ENCODE measurements at regions not wholly inside any gene's neighbourhood (a gene's known extent, or its start where the extent isn't known, plus 50 kb on each side); places are given as distances from the start of the nearest gene placed in this dataset.

GRCh38 chr11:45553383-45553936, 112.0 kb downstream of the CHST1 start:
- H3K27me3 ChIP-seq (ENCODE audit: control insufficient read depth, insufficient read depth, low read length), result no peaks in the 10 kb centered on the region
- no peak overlapping the region for H3K9ac ChIP-seq (ENCODE audit: low read length)
- no peaks in the 10 kb centered on the region for H3K36me3 ChIP-seq (ENCODE audit: control insufficient read depth, low read depth, low read length)
- H3K27ac ChIP-seq (ENCODE audit: low read length), result no peak overlapping the region
- H3K9me3 ChIP-seq (ENCODE audit: control insufficient read depth, low read depth, low read length), result no peaks in the 10 kb centered on the region
- H3K4me1 ChIP-seq (ENCODE audit: control insufficient read depth, low read depth, low read length), result no peaks in the 10 kb centered on the region
- H3K4me3 ChIP-seq (ENCODE audit: low read length), result no peak overlapping the region

- Histone ChIP-seq H3K4me1 (ENCODE audit: control insufficient read depth, low read depth, low read length) (no peaks in the 10 kb centered on the region), H3K27me3 (ENCODE audit: control insufficient read depth, insufficient read depth, low read length) (no peaks in the 10 kb centered on the region)
Observed at GRCh38 chr11:45551191-45551713, 114.2 kb downstream of the CHST1 start.

GRCh38 chr11:45549257-45549656, 116.2 kb downstream of the CHST1 start:
- Histone ChIP-seq H3K9ac (ENCODE audit: low read length) (no peak overlapping the region), H3K27me3 (ENCODE audit: control insufficient read depth, insufficient read depth, low read length) (no peaks in the 10 kb centered on the region), H3K9me3 (ENCODE audit: control insufficient read depth, low read depth, low read length) (no peaks in the 10 kb centered on the region), H3K36me3 (ENCODE audit: control insufficient read depth, low read depth, low read length) (no peaks in the 10 kb centered on the region), H3K4me3 (ENCODE audit: low read length) (no peak overlapping the region), H3K4me1 (ENCODE audit: control insufficient read depth, low read depth, low read length) (no peaks in the 10 kb centered on the region), H3K27ac (ENCODE audit: low read length) (no peak overlapping the region)

More at GRCh38 chr11:45551191-45551713, 114.2 kb downstream of the CHST1 start:
- Histone ChIP-seq H3K9me3 (ENCODE audit: control insufficient read depth, low read depth, low read length) (no peaks in the 10 kb centered on the region), H3K4me3 (ENCODE audit: low read length) (no peak overlapping the region), H3K36me3 (ENCODE audit: control insufficient read depth, low read depth, low read length) (no peaks in the 10 kb centered on the region), H3K9ac (ENCODE audit: low read length) (no peak overlapping the region), H3K27ac (ENCODE audit: low read length) (no peak overlapping the region)

- Histone ChIP-seq H3K27ac (ENCODE audit: low read length) (no peak overlapping the region), H3K9me3 (ENCODE audit: control insufficient read depth, low read depth, low read length) (no peaks in the 10 kb centered on the region), H3K4me1 (ENCODE audit: control insufficient read depth, low read depth, low read length) (no peaks in the 10 kb centered on the region), H3K36me3 (ENCODE audit: control insufficient read depth, low read depth, low read length) (no peaks in the 10 kb centered on the region), H3K4me3 (ENCODE audit: low read length) (no peak overlapping the region), H3K9ac (ENCODE audit: low read length) (no peak overlapping the region), H3K27me3 (ENCODE audit: control insufficient read depth, insufficient read depth, low read length) (no peaks in the 10 kb centered on the region)
Observed at GRCh38 chr11:45546366-45546765, 119.1 kb downstream of the CHST1 start.

- Histone ChIP-seq H3K4me3 (ENCODE audit: low read length) (no peak overlapping the region), H3K9ac (ENCODE audit: low read length) (no peak overlapping the region), H3K27me3 (ENCODE audit: control insufficient read depth, insufficient read depth, low read length) (no peaks in the 10 kb centered on the region), H3K36me3 (ENCODE audit: control insufficient read depth, low read depth, low read length) (no peaks in the 10 kb centered on the region), H3K27ac (ENCODE audit: low read length) (no peak overlapping the region), H3K4me1 (ENCODE audit: control insufficient read depth, low read depth, low read length) (no peaks in the 10 kb centered on the region), H3K9me3 (ENCODE audit: control insufficient read depth, low read depth, low read length) (no peaks in the 10 kb centered on the region)
Observed at GRCh38 chr11:45544826-45545225, 120.6 kb downstream of the CHST1 start.

GRCh38 chr11:45543808-45544422, 121.5 kb downstream of the CHST1 start:
- H3K9ac ChIP-seq (ENCODE audit: low read length), result no peak overlapping the region
- no peaks in the 10 kb centered on the region for H3K36me3 ChIP-seq (ENCODE audit: control insufficient read depth, low read depth, low read length)

GRCh38 chr11:45543081-45543480, 122.3 kb downstream of the CHST1 start:
- Histone ChIP-seq H3K9ac (ENCODE audit: low read length) (no peak overlapping the region), H3K27me3 (ENCODE audit: control insufficient read depth, insufficient read depth, low read length) (no peaks in the 10 kb centered on the region), H3K27ac (ENCODE audit: low read length) (no peak overlapping the region)

More at GRCh38 chr11:45543808-45544422, 121.5 kb downstream of the CHST1 start:
- no peak overlapping the region for H3K27ac ChIP-seq (ENCODE audit: low read length)
- H3K9me3 ChIP-seq (ENCODE audit: control insufficient read depth, low read depth, low read length), result no peaks in the 10 kb centered on the region
- no peaks in the 10 kb centered on the region for H3K4me1 ChIP-seq (ENCODE audit: control insufficient read depth, low read depth, low read length)
- no peaks in the 10 kb centered on the region for H3K27me3 ChIP-seq (ENCODE audit: control insufficient read depth, insufficient read depth, low read length)
- H3K4me3 ChIP-seq (ENCODE audit: low read length), result no peak overlapping the region

GRCh38 chr11:45541693-45542434, 123.6 kb downstream of the CHST1 start:
- H3K9me3 ChIP-seq (ENCODE audit: control insufficient read depth, low read depth, low read length), result no peaks in the 10 kb centered on the region
- no peak overlapping the region for H3K9ac ChIP-seq (ENCODE audit: low read length)
- no peaks in the 10 kb centered on the region for H3K27me3 ChIP-seq (ENCODE audit: control insufficient read depth, insufficient read depth, low read length)
- H3K36me3 ChIP-seq (ENCODE audit: control insufficient read depth, low read depth, low read length), result no peaks in the 10 kb centered on the region
- no peak overlapping the region for H3K4me3 ChIP-seq (ENCODE audit: low read length)
- no peak overlapping the region for H3K27ac ChIP-seq (ENCODE audit: low read length)
- no peaks in the 10 kb centered on the region for H3K4me1 ChIP-seq (ENCODE audit: control insufficient read depth, low read depth, low read length)

More at GRCh38 chr11:45543081-45543480, 122.3 kb downstream of the CHST1 start:
- Histone ChIP-seq H3K36me3 (ENCODE audit: control insufficient read depth, low read depth, low read length) (no peaks in the 10 kb centered on the region), H3K4me1 (ENCODE audit: control insufficient read depth, low read depth, low read length) (no peaks in the 10 kb centered on the region), H3K4me3 (ENCODE audit: low read length) (no peak overlapping the region), H3K9me3 (ENCODE audit: control insufficient read depth, low read depth, low read length) (no peaks in the 10 kb centered on the region)

DNA sequence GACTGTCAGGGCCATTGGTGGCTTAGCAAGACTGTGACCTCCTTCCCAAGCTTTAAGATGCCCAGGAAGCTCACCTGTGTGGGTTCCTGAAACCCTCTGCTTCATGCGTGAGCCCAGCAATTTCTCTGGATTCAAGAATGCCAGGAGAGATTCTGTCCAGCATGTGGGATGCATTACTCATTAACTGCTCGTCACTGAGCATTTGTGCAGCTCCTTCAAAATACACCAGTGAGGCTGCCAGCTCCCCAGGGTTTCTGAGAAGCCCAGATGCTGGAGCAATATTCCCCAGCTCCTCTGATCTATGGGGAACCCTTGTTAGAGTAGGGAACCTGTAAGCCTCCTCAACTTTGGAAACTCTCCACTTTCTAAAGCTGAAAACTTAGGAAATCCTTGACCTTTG, 126.5 kb downstream of the CHST1 start:
- H3K4me3 ChIP-seq (ENCODE audit: low read length), result no peak overlapping the region
- no peaks in the 10 kb centered on the region for H3K27me3 ChIP-seq (ENCODE audit: control insufficient read depth, insufficient read depth, low read length)
- H3K27ac ChIP-seq (ENCODE audit: low read length), result no peak overlapping the region
- no peak overlapping the region for H3K9ac ChIP-seq (ENCODE audit: low read length)
- no peaks in the 10 kb centered on the region for H3K36me3 ChIP-seq (ENCODE audit: control insufficient read depth, low read depth, low read length)
- no peaks in the 10 kb centered on the region for H3K9me3 ChIP-seq (ENCODE audit: control insufficient read depth, low read depth, low read length)
- H3K4me1 ChIP-seq (ENCODE audit: control insufficient read depth, low read depth, low read length), result no peaks in the 10 kb centered on the region

DNA sequence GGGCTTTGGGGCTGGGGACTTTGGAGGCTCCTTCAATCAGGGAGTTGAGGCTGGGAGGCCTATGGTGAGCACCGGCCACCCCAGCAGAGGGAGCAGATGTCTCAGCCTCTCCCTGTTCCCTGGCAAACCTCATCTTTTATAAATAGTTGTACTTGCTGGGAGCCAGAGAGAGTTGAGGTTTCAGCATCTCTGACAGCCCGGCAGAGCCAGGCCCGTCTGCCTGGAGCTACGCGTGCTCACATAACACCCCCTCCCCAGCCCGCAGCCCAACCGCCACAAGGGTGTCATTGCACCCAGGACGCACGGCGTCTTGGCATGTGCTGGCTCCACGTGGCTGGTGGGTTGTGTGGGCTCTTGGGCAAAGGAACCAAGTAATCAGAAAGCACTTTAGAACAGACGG, 127.1 kb downstream of the CHST1 start:
- Histone ChIP-seq H3K4me3 (ENCODE audit: low read length) (no peak overlapping the region), H3K27ac (ENCODE audit: low read length) (no peak overlapping the region), H3K4me1 (ENCODE audit: control insufficient read depth, low read depth, low read length) (no peaks in the 10 kb centered on the region), H3K36me3 (ENCODE audit: control insufficient read depth, low read depth, low read length) (no peaks in the 10 kb centered on the region), H3K27me3 (ENCODE audit: control insufficient read depth, insufficient read depth, low read length) (no peaks in the 10 kb centered on the region), H3K9me3 (ENCODE audit: control insufficient read depth, low read depth, low read length) (no peaks in the 10 kb centered on the region), H3K9ac (ENCODE audit: low read length) (no peak overlapping the region)

DNA sequence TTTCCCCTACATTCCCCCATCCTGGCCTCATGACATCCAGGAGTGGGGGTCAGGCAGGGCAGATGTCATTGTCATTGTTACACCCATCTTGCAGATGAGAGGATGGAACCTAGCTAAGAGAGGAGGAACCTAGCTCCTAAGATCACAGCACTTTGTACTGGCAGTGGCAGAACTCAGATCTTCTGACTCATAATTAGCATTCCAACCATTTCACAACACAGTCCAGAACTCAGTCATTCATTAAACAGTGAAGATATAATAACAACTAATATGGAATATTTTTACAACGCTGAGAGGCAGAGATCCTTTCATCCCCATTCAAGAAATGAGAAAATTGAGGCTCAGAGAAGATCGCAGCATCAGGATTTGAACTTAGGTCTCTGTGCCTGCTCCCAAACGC, 127.8 kb downstream of the CHST1 start:
- Histone ChIP-seq H3K4me3 (ENCODE audit: low read length) (no peak overlapping the region), H3K27ac (ENCODE audit: low read length) (no peak overlapping the region), H3K36me3 (ENCODE audit: control insufficient read depth, low read depth, low read length) (no peaks in the 10 kb centered on the region), H3K27me3 (ENCODE audit: control insufficient read depth, insufficient read depth, low read length) (no peaks in the 10 kb centered on the region), H3K4me1 (ENCODE audit: control insufficient read depth, low read depth, low read length) (no peaks in the 10 kb centered on the region), H3K9me3 (ENCODE audit: control insufficient read depth, low read depth, low read length) (no peaks in the 10 kb centered on the region), H3K9ac (ENCODE audit: low read length) (no peak overlapping the region)
